CD4-positive, alpha-beta memory T cell (primary cell): ENCODE measurements at regions not wholly inside any gene's neighbourhood (a gene's known extent, or its start where the extent isn't known, plus 50 kb on each side); places are given as distances from the start of the nearest gene placed in this dataset.
"Not testable (repeated sequence)": the region's sequence is repeated elsewhere in the genome, so short reads cannot be mapped to it uniquely, and the experiment has no call there.

ENCODE experiments used
- CTCF ChIA-PET: fragments of 350-600 bp; sonication (Branson Sonifier 250); formaldehyde crosslinking; loops from one replicate; lab custom pipeline; 2021; ENCODE audit warnings: inconsistent platforms; ENCODE audit not compliant: partially characterized antibody; lab: Charles Lee
- POLR2A ChIA-PET: fragments of 350-600 bp; sonication (Branson Sonifier 250); formaldehyde crosslinking; loops from one replicate; lab custom pipeline; 2021; ENCODE audit not compliant: partially characterized antibody; lab: Charles Lee
- DNase-seq, 5 donors: peaks; one replicate each; pipeline versions ENCODE4 v3.0.0 to v3.0.0-alpha.2; 2020 to 2022; ENCODE audit warnings: mixed read lengths in 1 of 5
- H3K27ac ChIP-seq: one replicate; pipeline ENCODE4 v1.7.0; 2013; ENCODE audit warnings: low read depth, low read length
- H3K27me3 ChIP-seq: 2 replicates; pipeline ENCODE4 v1.7.0; 2013; ENCODE audit warnings: mild to moderate bottlenecking, low read length, moderate library complexity; ENCODE audit not compliant: insufficient read depth
- H3K36me3 ChIP-seq: 2 replicates; pipeline ENCODE4 v1.7.0; 2013; ENCODE audit warnings: mild to moderate bottlenecking, low read length, moderate library complexity; ENCODE audit not compliant: insufficient read depth
- H3K4me1 ChIP-seq: 2 replicates; pipeline ENCODE4 v1.7.0; 2013; ENCODE audit warnings: mild to moderate bottlenecking, low read length, moderate library complexity; ENCODE audit not compliant: insufficient read depth
- H3K4me3 ChIP-seq, 2 donors: one replicate each; pipeline ENCODE4 v1.7.0; 2013; ENCODE audit warnings: low read length in 2 of 2, mild to moderate bottlenecking in 1 of 2
- H3K9me3 ChIP-seq, 2 donors: one replicate each; pipeline ENCODE4 v1.7.0; 2013; ENCODE audit warnings: low read length in 2 of 2, control low read depth in 1 of 2; ENCODE audit not compliant: control insufficient read depth in 1 of 2
- H3K27ac Mint-ChIP-seq, 7 donors: one replicate each; pipeline ENCODE4 v1.8.0; 2020 to 2021; ENCODE audit warnings: mixed read lengths in 7 of 7, mild to moderate bottlenecking in 6 of 7, inconsistent platforms in 3 of 7, moderate library complexity in 3 of 7
- H3K27me3 Mint-ChIP-seq, 2 donors: one replicate each; pipeline ENCODE4 v1.8.0; 2020 to 2021; ENCODE audit warnings: mixed read lengths in 2 of 2
- H3K36me3 Mint-ChIP-seq, 2 donors: one replicate each; pipeline ENCODE4 v1.8.0; 2020 to 2021; ENCODE audit warnings: mixed read lengths in 2 of 2, inconsistent platforms in 1 of 2, mild to moderate bottlenecking in 1 of 2
- H3K4me1 Mint-ChIP-seq, 4 donors: one replicate each; pipeline ENCODE4 v1.8.0; 2020 to 2021; ENCODE audit warnings: mixed read lengths in 4 of 4, mild to moderate bottlenecking in 1 of 4
- H3K4me3 Mint-ChIP-seq, 8 donors: one replicate each; pipeline ENCODE4 v1.8.0; 2020 to 2021; ENCODE audit warnings: mixed read lengths in 8 of 8, mild to moderate bottlenecking in 7 of 8, moderate library complexity in 6 of 8, inconsistent platforms in 3 of 8
- H3K9me3 Mint-ChIP-seq, 8 donors: one replicate each; pipeline ENCODE4 v1.8.0; 2020 to 2021; ENCODE audit warnings: mixed read lengths in 8 of 8, mild to moderate bottlenecking in 5 of 8, inconsistent platforms in 3 of 8, moderate library complexity in 1 of 8
- intact Hi-C: fragments of 100-400 bp; cut with micrococcal nuclease; formaldehyde crosslinking; loops from one replicate; pipeline ENCODE4 v1.15.1; 2023

GRCh38 chr13:103618151-103618550 lies 551.9 kb upstream of the SLC10A2 start:
- no peaks in the 10 kb centered on the region for H3K36me3 Mint-ChIP-seq
- no peak overlapping the region for H3K4me3 Mint-ChIP-seq
- Histone ChIP-seq H3K4me1 (no peaks in the 10 kb centered on the region), H3K4me3 (no peak overlapping the region), H3K9me3 (no peaks in the 10 kb centered on the region), H3K36me3 (no peaks in the 10 kb centered on the region), H3K27me3 (no peaks in the 10 kb centered on the region), H3K27ac (no peak overlapping the region)
- H3K27me3 Mint-ChIP-seq, result no peaks in the 10 kb centered on the region
- no peak overlapping the region for H3K27ac Mint-ChIP-seq
- CTCF ChIA-PET, result no interaction called here
- peaks cover 0 to 6% (median 1%) of the 10 kb centered on the region in 8 donors for H3K9me3 Mint-ChIP-seq
- DNase-seq, result no peak
- H3K4me1 Mint-ChIP-seq, result no peaks in the 10 kb centered on the region
- POLR2A ChIA-PET, result no interaction called here
- intact Hi-C loops, result no loop called here

- H3K36me3 Mint-ChIP-seq, result no peaks in the 10 kb centered on the region
- Histone ChIP-seq H3K36me3 (no peaks in the 10 kb centered on the region), H3K27me3 (no peaks in the 10 kb centered on the region), H3K4me1 (no peaks in the 10 kb centered on the region), H3K9me3 (no peaks in the 10 kb centered on the region), H3K4me3 (no peak overlapping the region), H3K27ac (no peak overlapping the region)
- no peak overlapping the region for H3K27ac Mint-ChIP-seq
- ChIA-PET CTCF (no interaction called here), POLR2A (no interaction called here)
- H3K27me3 Mint-ChIP-seq, result no peaks in the 10 kb centered on the region
- no peak for DNase-seq
- intact Hi-C loops, result no loop called here
- peaks cover 0 to 6% (median 3%) of the 10 kb centered on the region in 8 donors for H3K9me3 Mint-ChIP-seq
- H3K4me1 Mint-ChIP-seq, result no peaks in the 10 kb centered on the region
- H3K4me3 Mint-ChIP-seq, result no peak overlapping the region
Measured at GRCh38 chr13:103615771-103616170, 549.6 kb upstream of the SLC10A2 start.

- H3K4me1 Mint-ChIP-seq, result no peaks in the 10 kb centered on the region
- H3K36me3 Mint-ChIP-seq, result no peaks in the 10 kb centered on the region
- H3K27me3 Mint-ChIP-seq, result no peaks in the 10 kb centered on the region
- H3K36me3 ChIP-seq, result no peaks in the 10 kb centered on the region
- H3K4me1 ChIP-seq, result no peaks in the 10 kb centered on the region
- no peak overlapping the region for H3K4me3 ChIP-seq
- H3K9me3 Mint-ChIP-seq, result peaks cover 0 to 6% (median 3%) of the 10 kb centered on the region in 8 donors
- CTCF ChIA-PET, result no interaction called here
- H3K9me3 ChIP-seq, result no peaks in the 10 kb centered on the region
- no peak for DNase-seq
- H3K27ac Mint-ChIP-seq, result no peak overlapping the region
- H3K4me3 Mint-ChIP-seq, result no peak overlapping the region
- intact Hi-C loops, result no loop called here
- no peak overlapping the region for H3K27ac ChIP-seq
- POLR2A ChIA-PET, result no interaction called here
- H3K27me3 ChIP-seq, result no peaks in the 10 kb centered on the region
Measured at GRCh38 chr13:103614761-103615160, 548.5 kb upstream of the SLC10A2 start.

GRCh38 chr13:103607995-103608394 lies 541.8 kb upstream of the SLC10A2 start:
- intact Hi-C loops, result no loop called here
- no peak overlapping the region for H3K4me3 ChIP-seq
- no peaks in the 10 kb centered on the region for H3K36me3 ChIP-seq
- H3K27me3 ChIP-seq, result no peaks in the 10 kb centered on the region
- no peaks in the 10 kb centered on the region for H3K9me3 ChIP-seq
- Mint-ChIP-seq H3K27me3 (no peaks in the 10 kb centered on the region), H3K4me1 (no peaks in the 10 kb centered on the region), H3K36me3 (no peaks in the 10 kb centered on the region), H3K27ac (no peak overlapping the region), H3K4me3 (no peak overlapping the region), H3K9me3 (peaks cover 0 to 4% (median 0%) of the 10 kb centered on the region in 8 donors)
- no peak for DNase-seq
- H3K4me1 ChIP-seq, result no peaks in the 10 kb centered on the region
- POLR2A ChIA-PET, result no interaction called here
- H3K27ac ChIP-seq, result no peak overlapping the region
- CTCF ChIA-PET, result no interaction called here

GRCh38 chr13:103605546-103606326 lies 539.5 kb upstream of the SLC10A2 start:
- POLR2A ChIA-PET, result no interaction called here
- Histone ChIP-seq H3K27me3 (no peaks in the 10 kb centered on the region), H3K4me3 (no peak overlapping the region), H3K36me3 (no peaks in the 10 kb centered on the region), H3K9me3 (no peaks in the 10 kb centered on the region), H3K27ac (no peak overlapping the region), H3K4me1 (no peaks in the 10 kb centered on the region)
- Mint-ChIP-seq H3K4me1 (no peaks in the 10 kb centered on the region), H3K36me3 (no peaks in the 10 kb centered on the region), H3K4me3 (no peak overlapping the region), H3K9me3 (peaks cover 0 to 5% (median under 1%) of the 10 kb centered on the region in 8 donors), H3K27me3 (no peaks in the 10 kb centered on the region), H3K27ac (no peak overlapping the region)
- CTCF ChIA-PET, result no interaction called here
- DNase-seq, result peak in 1 of 5 donors; percentile 39
- intact Hi-C loops, result no loop called here

GRCh38 chr13:103599870-103600269 lies 533.7 kb upstream of the SLC10A2 start:
- H3K4me1 ChIP-seq, H3K4me1 Mint-ChIP-seq, CTCF ChIA-PET, POLR2A ChIA-PET, H3K27me3 ChIP-seq, H3K36me3 ChIP-seq, H3K4me3 ChIP-seq, H3K9me3 Mint-ChIP-seq, H3K4me3 Mint-ChIP-seq, H3K36me3 Mint-ChIP-seq, H3K27ac ChIP-seq, H3K9me3 ChIP-seq, DNase-seq, H3K27me3 Mint-ChIP-seq: not testable (repeated sequence)
- H3K27ac Mint-ChIP-seq, result peak overlapping the region in 1 of 7 donors; percentile 70
- intact Hi-C loops, result loop anchor here (10.0 kb wide), 1 partner anchor 105 kb away; no protein-coding TSS in a partner anchor

- ChIA-PET POLR2A (no interaction called here), CTCF (no interaction called here)
- H3K27ac Mint-ChIP-seq, result no peak overlapping the region
- H3K4me3 ChIP-seq, result no peak overlapping the region
- no peak overlapping the region for H3K4me3 Mint-ChIP-seq
- no peaks in the 10 kb centered on the region for H3K36me3 ChIP-seq
- intact Hi-C loops, result loop anchor here (10.0 kb wide), 1 partner anchor 106 kb away; no protein-coding TSS in a partner anchor
- no peaks in the 10 kb centered on the region for H3K9me3 ChIP-seq
- peaks cover 0 to 5% (median 2%) of the 10 kb centered on the region in 8 donors for H3K9me3 Mint-ChIP-seq
- no peaks in the 10 kb centered on the region for H3K4me1 Mint-ChIP-seq
- no peaks in the 10 kb centered on the region for H3K27me3 Mint-ChIP-seq
- no peak for DNase-seq
- no peak overlapping the region for H3K27ac ChIP-seq
- H3K4me1 ChIP-seq, result no peaks in the 10 kb centered on the region
- H3K36me3 Mint-ChIP-seq, result no peaks in the 10 kb centered on the region
- H3K27me3 ChIP-seq, result no peaks in the 10 kb centered on the region
Measured at GRCh38 chr13:103598671-103599070, 532.5 kb upstream of the SLC10A2 start.
